ENCODE measurements at regions not wholly inside any gene's neighbourhood (a gene's known extent, or its start where the extent isn't known, plus 50 kb on each side); places are given as distances from the start of the nearest gene placed in this dataset.

DNA sequence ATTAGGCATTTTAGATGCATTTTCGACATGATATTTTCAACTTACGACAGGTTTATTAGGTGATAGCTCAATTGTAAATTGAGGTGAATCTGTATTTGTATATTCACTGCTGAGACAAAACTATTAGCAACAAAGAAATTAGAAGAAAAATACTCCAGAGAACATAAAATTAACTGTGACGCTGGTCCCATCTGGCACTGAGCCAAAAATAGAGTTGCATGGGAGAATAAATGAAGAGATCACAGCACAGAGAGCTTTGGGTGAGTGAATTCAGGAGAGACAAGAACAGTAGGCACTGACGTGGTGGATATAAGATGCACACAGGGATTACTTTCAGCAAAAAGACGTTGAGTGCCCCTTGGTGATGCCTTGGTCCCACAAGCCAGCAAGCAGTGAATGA is 306.2 kb upstream of the RAB6C start:
- no peaks in the 10 kb centered on the region for H4K20me1 ChIP-seq (ENCODE audit: control insufficient read depth, extremely low read depth, insufficient read depth, low read length)
- no peaks in the 10 kb centered on the region for H3K79me2 ChIP-seq (ENCODE audit: control insufficient read depth, insufficient read depth, low read length)
- H3K4me1 ChIP-seq (ENCODE audit: control insufficient read depth, extremely low read depth, insufficient read depth, low read length), result no peaks in the 10 kb centered on the region
- H3K4me3 ChIP-seq (replicated peaks in 1 of 4; ENCODE audit: control extremely low read depth in 1 of 4, insufficient read depth in 1 of 4, low read depth in 3 of 4, low read length in 4 of 4), result no peak overlapping the region
- DNase-seq (ENCODE audit: low read depth in 2 of 2), result no peak
- H3K9me3 ChIP-seq (ENCODE audit: control insufficient read depth, insufficient read depth, low read depth, low read length), result no peaks in the 10 kb centered on the region
- H3K4me2 ChIP-seq (ENCODE audit: extremely low read depth, insufficient read depth, low read length), result no peak overlapping the region
- no peak overlapping the region for H2AFZ ChIP-seq (ENCODE audit: low read length)
- no peaks in the 10 kb centered on the region for H3K27me3 ChIP-seq (ENCODE audit: control insufficient read depth, insufficient read depth, low read length)
- TF ChIP-seq EZH2 (IDR thresholded peaks at IDR 0.05; ENCODE audit: low read length, missing control alignments), result no peak
- TF ChIP-seq, protein P1, sequence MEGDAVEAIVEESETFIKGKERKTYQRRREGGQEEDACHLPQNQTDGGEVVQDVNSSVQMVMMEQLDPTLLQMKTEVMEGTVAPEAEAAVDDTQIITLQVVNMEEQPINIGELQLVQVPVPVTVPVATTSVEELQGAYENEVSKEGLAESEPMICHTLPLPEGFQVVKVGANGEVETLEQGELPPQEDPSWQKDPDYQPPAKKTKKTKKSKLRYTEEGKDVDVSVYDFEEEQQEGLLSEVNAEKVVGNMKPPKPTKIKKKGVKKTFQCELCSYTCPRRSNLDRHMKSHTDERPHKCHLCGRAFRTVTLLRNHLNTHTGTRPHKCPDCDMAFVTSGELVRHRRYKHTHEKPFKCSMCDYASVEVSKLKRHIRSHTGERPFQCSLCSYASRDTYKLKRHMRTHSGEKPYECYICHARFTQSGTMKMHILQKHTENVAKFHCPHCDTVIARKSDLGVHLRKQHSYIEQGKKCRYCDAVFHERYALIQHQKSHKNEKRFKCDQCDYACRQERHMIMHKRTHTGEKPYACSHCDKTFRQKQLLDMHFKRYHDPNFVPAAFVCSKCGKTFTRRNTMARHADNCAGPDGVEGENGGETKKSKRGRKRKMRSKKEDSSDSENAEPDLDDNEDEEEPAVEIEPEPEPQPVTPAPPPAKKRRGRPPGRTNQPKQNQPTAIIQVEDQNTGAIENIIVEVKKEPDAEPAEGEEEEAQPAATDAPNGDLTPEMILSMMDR (conservative IDR thresholded peaks at IDR 0.05 in 1 of 2, IDR thresholded peaks at IDR 0.05 in 1 of 2; ENCODE audit: low read depth in 1 of 2, low read length in 2 of 2), result no peak
- no peaks in the 10 kb centered on the region for H3K36me3 ChIP-seq (ENCODE audit: control insufficient read depth, insufficient read depth, low read length)
- no peak overlapping the region for H3K9ac ChIP-seq (ENCODE audit: insufficient read depth, low read length)
- no peak overlapping the region for H3K27ac ChIP-seq (ENCODE audit: insufficient read depth, low read length)

DNA sequence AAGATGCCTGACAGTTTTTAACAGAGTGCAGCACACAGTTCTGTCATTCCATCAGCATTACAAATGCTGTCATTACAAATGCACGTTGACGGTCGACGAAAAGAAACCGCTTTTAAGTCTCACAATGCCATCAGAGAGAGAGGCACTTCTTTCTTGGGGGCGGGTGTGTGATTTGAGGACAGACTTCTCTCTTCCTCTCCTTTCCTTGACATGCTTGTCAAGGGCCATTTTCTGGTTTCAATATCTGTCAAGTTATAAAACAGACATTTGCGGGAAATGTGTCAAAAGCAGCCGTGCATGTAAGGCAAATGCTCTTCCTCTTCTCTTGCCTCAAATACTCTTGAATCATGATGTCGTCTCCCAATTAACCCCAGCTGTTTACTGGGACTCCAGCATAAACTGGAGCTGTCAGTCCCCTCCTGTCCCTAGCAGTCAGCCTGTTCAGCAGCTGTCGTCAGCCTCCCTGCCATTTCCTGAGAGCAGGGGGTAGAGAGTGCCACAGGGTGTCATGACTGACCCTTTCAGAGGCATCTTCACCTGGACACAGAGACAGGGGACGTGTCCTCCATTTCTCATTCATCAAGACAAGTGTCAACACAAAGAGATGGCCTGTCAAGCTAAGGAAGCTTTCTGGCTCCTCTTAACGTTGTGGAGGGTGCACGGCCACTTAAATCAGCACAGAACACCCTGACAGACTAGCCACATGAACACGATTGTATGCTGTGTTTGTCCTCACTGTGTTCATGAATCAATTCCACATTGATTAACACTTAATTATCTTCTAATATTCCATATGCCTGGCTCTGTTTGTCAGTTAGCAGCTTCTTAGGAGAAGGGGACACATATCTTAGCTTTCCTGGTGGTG is 305.4 kb upstream of the RAB6C start:
- Histone ChIP-seq H3K9me3 (ENCODE audit: control insufficient read depth, insufficient read depth, low read depth, low read length) (no peaks in the 10 kb centered on the region), H2AFZ (ENCODE audit: low read length) (no peak overlapping the region), H3K27me3 (ENCODE audit: control insufficient read depth, insufficient read depth, low read length) (no peaks in the 10 kb centered on the region), H3K79me2 (ENCODE audit: control insufficient read depth, insufficient read depth, low read length) (no peaks in the 10 kb centered on the region), H3K4me1 (ENCODE audit: control insufficient read depth, extremely low read depth, insufficient read depth, low read length) (no peaks in the 10 kb centered on the region), H3K27ac (ENCODE audit: insufficient read depth, low read length) (no peak overlapping the region), H3K4me3 (replicated peaks in 1 of 4; ENCODE audit: control extremely low read depth in 1 of 4, insufficient read depth in 1 of 4, low read depth in 3 of 4, low read length in 4 of 4) (no peak overlapping the region), H3K9ac (ENCODE audit: insufficient read depth, low read length) (no peak overlapping the region), H4K20me1 (ENCODE audit: control insufficient read depth, extremely low read depth, insufficient read depth, low read length) (no peaks in the 10 kb centered on the region), H3K36me3 (ENCODE audit: control insufficient read depth, insufficient read depth, low read length) (no peaks in the 10 kb centered on the region), H3K4me2 (ENCODE audit: extremely low read depth, insufficient read depth, low read length) (no peak overlapping the region)
- TF ChIP-seq, protein P1 (conservative IDR thresholded peaks at IDR 0.05 in 1 of 2, IDR thresholded peaks at IDR 0.05 in 1 of 2; ENCODE audit: low read depth in 1 of 2, low read length in 2 of 2), result no peak
- no peak for TF ChIP-seq EZH2 (IDR thresholded peaks at IDR 0.05; ENCODE audit: low read length, missing control alignments)
- no peak for DNase-seq (ENCODE audit: low read depth in 2 of 2)

DNA sequence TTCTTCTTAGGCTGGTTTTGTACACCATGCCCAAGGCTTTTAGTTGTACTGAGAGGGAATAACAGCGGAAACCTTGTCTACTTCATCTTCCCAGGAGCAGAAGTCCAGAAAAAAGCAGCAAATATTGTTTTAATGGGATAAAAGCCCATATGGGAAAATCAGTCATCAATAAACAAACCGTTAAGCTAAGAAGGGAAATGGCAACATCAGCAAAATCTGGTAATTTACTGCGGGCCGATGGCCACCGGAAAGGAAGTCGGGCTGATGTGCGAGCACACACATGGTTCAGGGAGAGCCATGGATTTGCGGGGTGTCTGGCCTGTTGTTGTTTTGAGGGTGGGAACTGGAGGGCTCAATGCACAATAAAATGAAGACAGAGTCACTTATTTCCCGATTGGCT is 300.7 kb upstream of the RAB6C start:
- H3K4me2 ChIP-seq (ENCODE audit: extremely low read depth, insufficient read depth, low read length), result no peak overlapping the region
- no peaks in the 10 kb centered on the region for H4K20me1 ChIP-seq (ENCODE audit: control insufficient read depth, extremely low read depth, insufficient read depth, low read length)
- H3K79me2 ChIP-seq (ENCODE audit: control insufficient read depth, insufficient read depth, low read length), result no peaks in the 10 kb centered on the region
- no peaks in the 10 kb centered on the region for H3K36me3 ChIP-seq (ENCODE audit: control insufficient read depth, insufficient read depth, low read length)
- H3K27ac ChIP-seq (ENCODE audit: insufficient read depth, low read length), result no peak overlapping the region
- no peak for DNase-seq (ENCODE audit: low read depth in 2 of 2)
- no peak overlapping the region for H2AFZ ChIP-seq (ENCODE audit: low read length)
- no peaks in the 10 kb centered on the region for H3K4me1 ChIP-seq (ENCODE audit: control insufficient read depth, extremely low read depth, insufficient read depth, low read length)
- no peak overlapping the region for H3K9ac ChIP-seq (ENCODE audit: insufficient read depth, low read length)
- no peak overlapping the region for H3K4me3 ChIP-seq (replicated peaks in 1 of 4; ENCODE audit: control extremely low read depth in 1 of 4, insufficient read depth in 1 of 4, low read depth in 3 of 4, low read length in 4 of 4)
- no peaks in the 10 kb centered on the region for H3K27me3 ChIP-seq (ENCODE audit: control insufficient read depth, insufficient read depth, low read length)
- TF ChIP-seq EZH2 (IDR thresholded peaks at IDR 0.05; ENCODE audit: low read length, missing control alignments), result no peak
- TF ChIP-seq, protein P1 (conservative IDR thresholded peaks at IDR 0.05 in 1 of 2, IDR thresholded peaks at IDR 0.05 in 1 of 2; ENCODE audit: low read depth in 1 of 2, low read length in 2 of 2), result no peak
- no peaks in the 10 kb centered on the region for H3K9me3 ChIP-seq (ENCODE audit: control insufficient read depth, insufficient read depth, low read depth, low read length)
